GM18505 (cell line): ENCODE measurements at regions not wholly inside any gene's neighbourhood (a gene's known extent, or its start where the extent isn't known, plus 50 kb on each side); places are given as distances from the start of the nearest gene placed in this dataset.
"Not testable (repeated sequence)": the region's sequence is repeated elsewhere in the genome, so short reads cannot be mapped to it uniquely, and the experiment has no call there.

Experiments
- ATAC-seq: cut with Tn5 transposase; IDR thresholded peaks from one replicate; pipeline ENCODE4 v1.9.1; 2021; ENCODE audit not compliant: unreplicated experiment
- POLR2A ChIP-seq: IDR thresholded peaks from 4 replicates; pipeline ENCODE4 v1.6.1; 2011; ENCODE audit warnings: borderline replicate concordance; ENCODE audit not compliant: insufficient read depth, insufficient read length; ENCODE audit errors: extremely low read depth

DNA sequence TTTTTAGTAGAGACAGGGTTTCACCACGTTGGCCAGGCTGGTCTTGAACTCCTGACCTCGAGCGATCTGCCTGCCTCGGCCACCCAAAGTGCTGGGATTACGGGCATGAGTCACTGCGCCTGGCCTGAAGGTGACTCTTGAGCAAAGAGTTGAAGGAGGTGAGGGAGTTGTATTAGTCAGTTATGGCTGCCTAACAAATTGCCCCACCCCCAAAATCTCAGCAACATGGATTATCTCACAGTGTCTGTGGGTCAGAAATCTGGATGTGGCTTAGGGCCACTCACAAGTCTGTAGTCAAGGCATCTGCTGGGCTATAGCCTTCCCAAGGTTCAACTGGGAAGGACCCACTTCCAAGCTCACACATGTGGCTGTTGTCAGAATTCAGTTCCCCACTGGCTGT is 52.8 kb upstream of the ADGRE5 start:
- TF ChIP-seq POLR2A, result no peak
- no peak for ATAC-seq

DNA sequence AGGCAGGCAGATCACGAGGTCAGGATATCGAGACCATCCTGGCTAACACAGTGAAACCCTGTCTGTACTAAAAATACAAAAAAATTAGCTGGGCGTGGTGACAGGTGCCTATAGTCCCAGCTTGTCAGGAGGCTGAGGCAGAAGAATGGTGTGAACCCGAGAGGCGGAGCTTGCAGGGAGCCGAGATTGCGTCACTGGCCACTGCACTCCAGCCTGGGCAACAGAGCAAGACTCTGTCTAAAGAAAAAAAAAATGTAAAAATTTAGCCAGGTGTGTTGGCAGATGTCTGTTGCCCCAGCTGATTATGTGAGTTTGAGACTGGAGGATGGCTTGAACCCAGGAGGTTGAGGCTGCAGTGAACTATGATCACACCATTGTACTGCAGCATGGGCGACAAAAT is 54.2 kb upstream of the ADGRE5 start:
- ATAC-seq, result not testable (repeated sequence)

DNA sequence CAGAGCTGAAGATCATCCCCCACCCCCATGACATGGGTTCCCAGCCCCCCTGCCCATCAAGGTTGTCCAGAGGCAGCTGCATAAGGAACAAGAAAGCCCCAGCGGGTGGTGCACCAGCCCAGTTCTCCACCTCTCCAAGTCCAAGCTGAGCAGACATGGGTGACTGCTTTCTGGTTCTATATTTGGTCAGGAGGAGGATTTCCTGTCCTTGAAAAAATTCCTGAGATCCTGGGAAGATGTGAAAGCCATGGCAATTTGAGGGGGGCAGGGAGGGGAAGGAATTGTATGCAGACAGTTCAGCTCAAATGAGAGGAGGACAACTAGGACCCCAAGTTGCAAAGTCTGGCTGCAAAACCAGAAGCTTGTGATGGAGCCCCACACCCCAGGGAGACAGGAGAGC is 55.4 kb upstream of the ADGRE5 start:
- TF ChIP-seq POLR2A, result no peak
- ATAC-seq, result no peak

DNA sequence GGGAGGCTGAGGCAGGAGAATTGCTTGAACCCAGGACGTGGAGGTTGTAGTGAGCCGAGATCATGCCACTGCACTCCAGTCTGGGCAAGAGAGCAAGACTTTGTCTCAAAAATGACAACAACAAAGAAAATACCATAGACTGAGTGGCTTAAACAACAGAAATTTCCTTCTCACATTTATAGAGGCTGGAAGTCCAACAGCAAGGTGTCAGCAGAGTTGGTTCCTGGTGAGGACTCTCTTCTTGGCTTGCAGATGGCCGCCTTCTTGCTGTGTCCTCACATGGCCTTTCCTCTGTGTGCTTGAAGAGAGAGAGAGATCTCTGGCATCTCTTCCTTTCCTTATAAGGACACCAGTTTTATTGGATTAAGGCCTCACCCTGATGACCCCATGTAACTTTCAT is 56.1 kb upstream of the ADGRE5 start:
- ATAC-seq, result no peak

DNA sequence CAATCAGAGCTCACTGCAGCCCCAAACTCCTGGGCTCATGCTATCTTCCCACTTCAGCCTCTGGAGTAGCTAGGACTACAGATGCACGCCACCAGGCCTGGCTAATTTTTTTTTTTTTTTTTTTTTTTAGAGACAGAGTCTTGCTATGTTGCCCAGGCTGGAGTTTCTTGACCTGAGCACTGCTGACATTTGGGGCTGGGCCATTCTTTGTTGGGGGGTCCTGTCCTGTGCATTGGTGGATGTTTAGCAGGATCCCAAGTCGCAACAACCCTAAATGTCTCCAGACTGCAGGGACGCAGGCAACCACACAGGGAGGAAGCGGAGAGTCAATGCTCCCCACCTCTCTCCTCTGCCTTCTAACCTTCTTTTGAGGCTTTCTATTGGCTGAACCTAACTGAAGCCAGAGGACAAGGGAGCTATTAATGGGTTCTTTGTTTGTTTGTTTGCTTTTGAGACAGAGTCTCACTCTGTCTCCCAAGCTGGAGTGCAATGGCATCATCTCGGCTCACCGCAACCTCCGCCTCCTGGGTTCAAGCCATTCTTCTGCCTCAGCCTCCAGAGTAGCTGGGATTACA is 58.3 kb upstream of the ADGRE5 start:
- no peak for TF ChIP-seq POLR2A
- ATAC-seq, result no peak

More for the DNA sequence above, 56.1 kb upstream of the ADGRE5 start:
- TF ChIP-seq POLR2A, result no peak

DNA sequence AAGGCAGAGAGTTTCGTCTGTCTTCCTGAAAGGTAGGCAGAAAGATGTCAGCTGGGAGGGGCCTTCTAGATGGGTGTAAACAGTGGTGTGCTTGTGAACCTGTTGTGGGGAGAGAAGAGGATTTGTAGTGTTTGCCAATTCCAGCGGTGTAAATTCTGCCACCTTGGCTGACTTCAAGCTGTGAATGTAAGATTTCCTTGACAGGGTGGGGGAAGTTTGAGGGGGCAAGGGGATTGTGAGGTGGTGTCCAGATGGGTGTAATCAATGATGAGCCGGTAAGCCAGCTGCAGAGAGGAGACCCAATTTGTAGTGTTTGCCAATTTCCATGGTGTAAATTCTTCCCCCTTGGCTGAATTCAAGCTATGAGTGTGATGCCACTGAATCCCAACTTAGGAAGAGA is 61.0 kb upstream of the ADGRE5 start:
- no peak for TF ChIP-seq POLR2A
- no peak for ATAC-seq

DNA sequence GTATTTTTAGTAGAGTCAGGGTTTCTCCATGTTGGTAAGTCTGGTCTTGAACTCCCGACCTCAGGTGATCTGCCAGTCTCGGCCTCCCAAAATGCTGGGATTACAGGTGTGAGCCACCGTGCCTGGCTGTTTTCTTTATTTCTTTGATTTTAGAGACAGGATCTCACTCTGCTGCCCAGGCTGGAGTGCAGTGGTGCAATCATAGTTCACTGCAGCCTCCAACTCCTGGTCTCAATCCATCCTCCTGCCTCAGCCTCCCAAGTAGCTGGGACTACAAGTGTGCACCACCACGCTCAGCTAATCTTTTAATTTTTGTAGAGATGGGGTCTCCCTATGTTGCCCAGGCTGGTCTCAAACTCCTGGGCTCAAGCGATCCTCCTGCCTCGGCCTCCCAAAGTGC is 61.5 kb upstream of the ADGRE5 start:
- ATAC-seq, result not testable (repeated sequence)

DNA sequence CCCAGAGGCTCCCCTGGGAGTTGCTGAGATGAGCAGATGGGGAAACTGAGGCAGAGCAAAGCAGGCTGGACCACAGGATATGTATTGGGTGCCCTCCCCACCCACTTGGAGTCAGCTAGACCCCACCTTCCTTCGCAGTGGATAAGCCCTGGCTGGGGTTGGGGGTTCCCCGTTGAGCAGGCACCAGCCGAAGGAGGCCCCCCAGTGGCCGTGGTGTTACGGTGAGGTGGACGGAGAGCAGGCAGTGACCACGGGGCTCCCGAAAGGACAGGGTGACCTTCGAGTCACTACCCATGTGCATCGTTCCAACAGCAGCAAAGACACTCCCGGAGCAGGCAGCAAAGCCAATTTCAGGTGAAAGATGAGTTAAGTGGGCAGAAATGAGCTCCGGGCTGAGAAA is 62.4 kb upstream of the ADGRE5 start:
- ATAC-seq, result no peak
- no peak for TF ChIP-seq POLR2A

DNA sequence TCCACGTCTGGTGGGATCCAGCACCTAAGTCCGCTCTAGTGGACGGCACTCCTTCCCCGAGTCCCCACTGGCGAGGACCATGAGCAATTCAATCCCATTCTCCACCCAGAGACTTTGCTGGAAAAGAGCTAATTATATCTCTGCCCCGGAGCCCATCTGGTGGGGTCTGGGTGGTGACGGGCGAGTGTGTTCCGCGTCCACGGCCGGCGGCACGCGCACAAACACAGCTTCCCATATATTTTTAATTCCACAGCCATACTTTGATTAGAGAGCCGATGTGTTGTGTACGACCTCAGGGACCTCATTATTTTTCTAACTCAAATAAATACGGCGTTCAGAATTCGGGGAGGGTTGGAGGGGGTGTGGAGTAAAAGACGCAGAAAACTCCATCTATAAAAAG is 64.1 kb upstream of the ADGRE5 start:
- no peak for TF ChIP-seq POLR2A
- ATAC-seq, result no peak

DNA sequence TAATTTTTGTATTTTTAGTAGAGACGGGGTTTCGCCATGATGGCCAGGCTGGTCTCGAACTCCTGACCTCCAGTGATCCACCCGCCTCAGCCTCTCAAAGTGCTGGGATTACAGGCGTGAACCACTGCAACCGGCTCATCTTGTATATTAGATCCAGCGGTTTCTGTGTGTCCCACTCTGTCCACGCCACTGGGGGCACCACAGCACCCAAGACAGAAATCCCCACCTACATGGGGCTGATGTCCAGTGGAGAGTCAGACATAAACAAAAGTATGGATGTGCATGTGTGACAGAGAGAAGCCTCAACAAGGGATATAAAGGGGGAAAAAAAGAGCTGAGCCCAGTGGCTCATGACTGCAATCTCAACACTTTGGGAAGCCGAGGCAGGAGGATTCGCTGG is 65.8 kb upstream of the ADGRE5 start:
- TF ChIP-seq POLR2A, result no peak
- no peak for ATAC-seq

DNA sequence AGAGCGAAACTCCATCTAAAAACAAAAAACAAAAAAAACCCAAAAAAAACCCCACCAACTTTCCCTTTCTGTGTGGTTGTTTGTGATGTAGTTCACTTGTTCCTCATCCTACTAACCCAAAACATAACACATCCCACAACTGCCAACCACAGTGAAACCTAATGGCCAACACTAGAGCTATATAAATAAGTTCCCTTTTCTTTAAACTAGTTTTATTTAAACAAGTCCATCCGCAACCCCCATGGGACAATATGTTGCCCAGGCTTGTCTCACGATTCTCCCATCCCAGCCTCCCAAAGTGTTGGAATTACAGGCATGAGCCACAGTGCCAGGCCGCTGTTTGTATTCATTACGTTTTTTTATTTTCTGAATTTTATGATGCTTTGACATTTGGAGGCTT is 71.2 kb upstream of the ADGRE5 start:
- TF ChIP-seq POLR2A, result no peak
- ATAC-seq, result no peak

DNA sequence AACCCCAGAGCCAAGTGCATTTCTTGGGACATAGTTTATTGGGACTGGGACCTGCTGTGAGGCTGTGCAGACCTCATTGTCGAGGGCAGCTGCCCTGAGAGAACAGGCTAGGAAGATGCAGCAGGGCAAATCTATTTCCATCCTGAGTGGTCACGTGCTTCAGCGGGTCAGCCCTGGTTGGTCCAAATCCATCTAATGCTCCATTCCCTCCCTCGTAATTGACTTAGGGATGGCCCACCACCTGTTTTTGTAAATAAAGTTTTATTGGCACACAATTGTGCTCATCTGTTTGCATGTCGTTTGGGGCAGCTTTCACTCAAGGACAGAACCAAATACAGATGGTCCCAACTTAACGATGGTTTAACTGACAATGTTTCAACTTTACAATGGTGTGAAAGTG is 75.5 kb upstream of the ADGRE5 start:
- no peak for TF ChIP-seq POLR2A
- ATAC-seq, result no peak

DNA sequence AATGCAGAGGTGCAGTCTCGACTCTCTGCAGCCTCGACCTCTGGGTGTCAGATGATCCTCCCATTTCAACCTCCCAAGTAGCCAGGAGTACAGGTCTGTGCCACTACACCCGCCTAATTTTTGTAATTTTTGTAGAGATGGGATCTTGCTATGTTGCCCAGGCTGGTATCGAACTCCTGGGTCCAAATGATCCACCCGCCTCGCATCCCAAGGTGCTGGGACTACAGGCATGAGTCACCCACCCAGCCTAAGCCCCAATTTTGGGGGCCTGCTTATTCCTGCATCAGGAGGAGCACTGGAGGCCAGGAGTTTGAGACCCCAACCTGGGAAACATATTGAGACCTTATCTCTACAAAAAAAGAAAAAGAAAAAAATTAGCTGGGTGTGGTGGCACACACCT is 80.1 kb upstream of the ADGRE5 start:
- no peak for ATAC-seq
- no peak for TF ChIP-seq POLR2A

DNA sequence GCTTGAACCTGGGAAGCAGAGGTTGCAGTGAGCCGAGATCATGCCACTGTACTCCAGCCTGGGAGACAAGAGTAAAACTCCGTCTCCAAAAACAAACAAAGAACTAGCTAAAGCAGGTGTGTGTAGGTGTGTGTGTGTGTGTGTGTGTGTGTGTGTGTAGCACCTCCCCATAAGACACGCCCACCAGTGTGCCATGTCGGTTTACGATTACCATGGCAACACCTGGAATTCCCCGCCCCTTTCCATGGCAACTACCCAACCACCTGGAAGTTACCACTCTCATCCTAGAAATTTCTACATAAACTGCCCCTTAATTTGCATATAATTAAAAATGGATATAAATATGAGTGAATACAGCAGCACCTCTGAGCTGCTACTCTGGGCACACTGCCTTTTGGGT is 80.9 kb upstream of the ADGRE5 start:
- ATAC-seq, result no peak
- TF ChIP-seq POLR2A, result no peak

DNA sequence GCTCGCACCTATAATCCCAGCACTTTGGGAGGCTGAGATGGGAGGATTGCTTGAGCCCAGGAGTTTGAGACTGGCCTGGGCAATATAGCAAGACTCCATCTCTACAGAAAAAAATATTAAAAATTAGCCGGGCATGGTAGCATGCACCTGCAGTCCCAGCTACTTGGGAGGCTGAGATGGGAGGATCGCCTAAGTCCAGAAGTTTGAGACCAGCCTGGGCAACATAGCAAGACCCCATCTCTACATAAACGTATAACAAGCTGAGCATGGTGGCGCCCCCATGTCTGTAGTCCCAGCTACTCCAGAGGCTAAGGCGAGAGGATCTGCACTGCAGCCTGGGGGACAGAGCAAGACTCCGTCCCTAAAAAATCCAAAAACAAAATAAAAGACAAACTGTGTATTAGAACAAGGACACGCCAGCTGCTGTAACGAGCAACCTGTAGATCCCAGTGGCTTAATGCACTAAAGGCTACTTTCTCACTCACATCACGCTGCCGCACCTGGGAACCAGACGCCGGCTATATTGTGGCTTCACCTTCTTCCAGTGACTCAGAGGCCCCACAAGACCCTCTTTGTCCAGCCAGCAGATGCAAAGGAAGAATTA is 81.9 kb upstream of the ADGRE5 start:
- ATAC-seq, result not testable (repeated sequence)

DNA sequence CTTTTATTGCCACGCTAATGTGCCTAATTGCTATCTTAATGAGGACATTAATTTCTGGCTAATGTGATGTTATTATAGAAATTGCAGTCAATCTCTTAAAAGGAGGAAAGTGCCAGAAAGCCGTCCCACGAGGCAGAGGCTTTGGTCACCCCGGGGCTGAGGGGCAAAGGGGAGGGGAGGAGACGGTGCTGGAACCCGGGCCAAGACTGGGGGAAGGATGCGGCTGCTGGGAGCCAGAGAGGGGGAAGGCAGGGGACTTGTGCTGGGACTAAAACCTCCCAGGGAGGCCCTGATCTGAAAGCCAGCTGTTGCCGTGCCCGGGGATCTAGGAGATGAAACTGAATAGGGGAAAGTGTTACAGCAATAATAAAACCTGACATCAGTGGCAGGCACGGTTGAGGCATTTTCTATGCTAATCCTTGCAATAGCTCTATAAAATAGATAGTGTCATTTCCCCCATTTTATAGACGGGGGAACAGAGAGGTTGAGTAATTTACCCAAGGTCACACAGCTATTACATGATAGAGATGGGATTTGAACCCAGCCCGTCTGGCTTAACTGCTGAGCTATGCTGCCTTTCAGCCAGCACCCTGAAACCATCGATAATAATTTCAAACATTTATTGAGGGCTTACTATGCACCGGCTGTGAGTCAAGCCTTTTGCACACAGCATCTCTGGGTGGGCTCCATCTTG is 83.2 kb upstream of the ADGRE5 start:
- not testable (repeated sequence) for ATAC-seq

DNA sequence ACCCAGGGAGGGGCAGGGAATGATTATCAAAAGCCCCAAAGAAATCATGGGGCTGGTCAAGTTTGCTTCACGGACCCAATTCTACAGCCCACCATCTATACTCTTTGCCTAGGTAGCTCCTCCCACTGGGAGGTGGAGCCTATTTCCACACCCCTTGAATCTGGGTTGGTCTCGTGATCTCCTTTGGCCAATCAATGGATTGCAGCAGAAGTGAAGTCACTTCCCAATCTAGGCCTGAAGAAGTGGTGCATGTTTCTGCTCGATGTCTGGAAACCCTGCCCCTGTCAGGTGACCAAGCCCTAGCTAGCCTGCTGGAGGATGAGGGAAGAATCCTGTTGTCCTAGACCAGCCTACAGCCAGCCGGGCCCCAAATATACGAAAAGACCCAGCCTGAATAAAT is 86.3 kb upstream of the ADGRE5 start:
- ATAC-seq, result not testable (repeated sequence)

DNA sequence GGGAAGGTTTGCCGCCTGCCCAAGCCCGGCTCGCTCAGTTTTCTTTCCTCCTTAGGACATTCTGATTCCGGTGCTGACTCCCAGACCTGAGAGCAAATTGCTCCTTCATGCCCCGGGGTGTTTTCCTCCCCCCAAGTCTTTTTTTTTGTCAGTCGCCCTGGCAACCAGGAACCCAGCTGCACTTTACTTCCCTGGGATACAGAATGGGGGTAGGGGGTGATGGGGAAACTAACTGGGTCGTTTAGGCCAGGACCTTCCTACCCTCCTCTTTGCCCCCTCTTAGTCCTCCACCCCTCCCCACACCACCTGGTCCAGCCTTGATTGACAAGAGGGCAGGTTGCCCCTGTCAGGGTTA is 87.5 kb upstream of the ADGRE5 start:
- not testable (repeated sequence) for ATAC-seq

DNA sequence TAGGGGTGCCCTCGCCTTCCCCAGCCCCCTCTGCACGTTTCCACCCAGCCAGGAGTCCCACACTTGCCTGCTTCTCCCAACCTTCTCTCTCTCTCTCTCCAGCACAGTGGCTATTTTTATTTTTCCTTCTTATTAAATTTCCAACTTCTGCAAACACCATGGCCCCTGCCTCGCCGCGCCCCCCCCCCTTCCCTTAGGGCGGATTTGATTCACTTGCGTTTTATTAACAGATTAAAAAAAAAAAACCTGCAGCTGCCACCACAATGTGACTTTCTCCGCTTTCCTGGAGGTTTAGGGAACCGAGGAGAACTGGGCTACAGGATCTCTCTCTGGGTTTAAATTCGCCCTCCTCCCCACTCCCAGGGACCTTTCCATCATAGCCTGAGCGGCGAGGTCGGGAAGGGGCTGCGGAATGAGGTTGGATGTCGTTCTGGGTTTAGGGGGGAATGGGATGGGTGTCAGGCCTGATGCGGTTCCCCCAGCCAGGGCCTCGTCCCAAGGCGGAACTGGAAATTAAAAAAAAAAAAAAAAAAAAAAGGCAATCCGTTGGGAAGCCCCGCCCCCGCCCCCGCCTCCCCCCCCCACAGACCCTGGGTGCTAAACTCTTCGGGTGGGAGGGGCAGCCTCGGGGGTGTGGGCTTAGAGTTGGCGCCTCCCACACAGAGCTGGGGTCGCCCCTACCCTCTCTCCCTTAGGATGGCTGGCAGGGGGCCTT is 87.3 kb upstream of the ADGRL1 start:
- not testable (repeated sequence) for ATAC-seq
